ENCODE measurements at regions not wholly inside any gene's neighbourhood (a gene's known extent, or its start where the extent isn't known, plus 50 kb on each side); places are given as distances from the start of the nearest gene placed in this dataset.
"Not testable (repeated sequence)": the region's sequence is repeated elsewhere in the genome, so short reads cannot be mapped to it uniquely, and the experiment has no call there.

DNA sequence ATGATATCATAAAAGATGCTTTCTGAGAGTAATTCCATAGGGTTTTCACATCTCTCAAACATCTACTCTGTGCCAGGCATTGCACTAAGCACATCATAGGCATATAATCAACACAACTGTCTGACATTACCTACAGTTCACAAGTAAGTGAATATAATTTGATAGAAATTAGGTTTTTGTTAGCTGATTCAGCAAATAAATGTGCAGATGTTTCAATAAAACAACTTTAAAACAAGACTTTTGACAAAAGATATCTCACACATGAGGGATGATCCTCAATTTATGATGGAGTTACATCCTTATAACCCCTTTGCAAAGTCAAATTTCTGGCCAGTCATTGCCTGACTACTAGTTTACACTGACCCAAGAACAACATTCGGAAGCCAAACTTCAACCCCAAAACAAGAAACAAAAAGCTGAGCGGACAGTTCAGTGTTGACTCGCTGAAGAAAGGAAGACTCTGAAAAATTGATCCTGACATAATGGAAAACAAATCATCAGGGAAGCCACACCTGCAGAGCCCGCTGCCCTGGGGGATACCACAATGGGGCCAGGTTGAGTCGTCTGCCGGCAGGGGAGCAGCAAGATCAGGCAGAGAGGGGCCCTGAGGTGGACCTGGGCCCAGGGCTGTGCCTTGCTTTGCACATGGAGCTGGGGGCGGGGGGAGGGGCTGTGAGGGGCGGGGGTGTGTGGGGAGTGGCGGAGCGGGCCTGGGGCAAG, 739.2 kb upstream of the GJE1 start:
- Mint-ChIP-seq H3K9me3 (no peaks in the 10 kb centered on the region), H3K27me3 (ENCODE audit: low read depth) (no peaks in the 10 kb centered on the region)

DNA sequence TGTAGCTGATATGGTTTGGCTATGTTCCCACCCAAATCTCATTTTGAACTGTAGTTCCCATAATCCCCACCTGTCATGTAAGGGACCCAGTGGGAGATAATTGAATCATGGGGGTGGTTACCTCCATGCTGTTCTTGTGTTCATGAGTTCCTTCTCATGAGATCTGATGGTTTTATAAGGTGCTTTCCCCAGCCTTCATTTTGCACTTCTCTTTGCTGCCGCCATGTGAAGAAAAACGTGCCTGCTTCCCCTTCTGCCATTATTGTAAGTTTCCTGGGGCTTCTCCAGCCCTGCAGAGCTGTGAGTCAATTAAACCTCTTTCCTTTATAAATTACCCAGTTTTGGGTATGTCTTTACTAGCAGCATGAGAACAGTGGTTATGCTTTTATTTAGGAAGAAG, 741.6 kb upstream of the GJE1 start:
- H3K27me3 Mint-ChIP-seq (ENCODE audit: low read depth); H3K4me3 Mint-ChIP-seq; H3K9me3 Mint-ChIP-seq; H3K27ac Mint-ChIP-seq; H3K36me3 Mint-ChIP-seq (ENCODE audit: low read depth); H3K4me1 Mint-ChIP-seq: not testable (repeated sequence)

More for the DNA sequence above, 739.2 kb upstream of the GJE1 start:
- Mint-ChIP-seq H3K4me1 (no peaks in the 10 kb centered on the region), H3K4me3 (no peak overlapping the region), H3K36me3 (ENCODE audit: low read depth) (no peaks in the 10 kb centered on the region), H3K27ac (no peak overlapping the region)
- TF ChIP-seq, protein P1, sequence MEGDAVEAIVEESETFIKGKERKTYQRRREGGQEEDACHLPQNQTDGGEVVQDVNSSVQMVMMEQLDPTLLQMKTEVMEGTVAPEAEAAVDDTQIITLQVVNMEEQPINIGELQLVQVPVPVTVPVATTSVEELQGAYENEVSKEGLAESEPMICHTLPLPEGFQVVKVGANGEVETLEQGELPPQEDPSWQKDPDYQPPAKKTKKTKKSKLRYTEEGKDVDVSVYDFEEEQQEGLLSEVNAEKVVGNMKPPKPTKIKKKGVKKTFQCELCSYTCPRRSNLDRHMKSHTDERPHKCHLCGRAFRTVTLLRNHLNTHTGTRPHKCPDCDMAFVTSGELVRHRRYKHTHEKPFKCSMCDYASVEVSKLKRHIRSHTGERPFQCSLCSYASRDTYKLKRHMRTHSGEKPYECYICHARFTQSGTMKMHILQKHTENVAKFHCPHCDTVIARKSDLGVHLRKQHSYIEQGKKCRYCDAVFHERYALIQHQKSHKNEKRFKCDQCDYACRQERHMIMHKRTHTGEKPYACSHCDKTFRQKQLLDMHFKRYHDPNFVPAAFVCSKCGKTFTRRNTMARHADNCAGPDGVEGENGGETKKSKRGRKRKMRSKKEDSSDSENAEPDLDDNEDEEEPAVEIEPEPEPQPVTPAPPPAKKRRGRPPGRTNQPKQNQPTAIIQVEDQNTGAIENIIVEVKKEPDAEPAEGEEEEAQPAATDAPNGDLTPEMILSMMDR (IDR thresholded peaks at IDR 0.05; ENCODE audit: unreplicated experiment in 3 of 3), result no peak

DNA sequence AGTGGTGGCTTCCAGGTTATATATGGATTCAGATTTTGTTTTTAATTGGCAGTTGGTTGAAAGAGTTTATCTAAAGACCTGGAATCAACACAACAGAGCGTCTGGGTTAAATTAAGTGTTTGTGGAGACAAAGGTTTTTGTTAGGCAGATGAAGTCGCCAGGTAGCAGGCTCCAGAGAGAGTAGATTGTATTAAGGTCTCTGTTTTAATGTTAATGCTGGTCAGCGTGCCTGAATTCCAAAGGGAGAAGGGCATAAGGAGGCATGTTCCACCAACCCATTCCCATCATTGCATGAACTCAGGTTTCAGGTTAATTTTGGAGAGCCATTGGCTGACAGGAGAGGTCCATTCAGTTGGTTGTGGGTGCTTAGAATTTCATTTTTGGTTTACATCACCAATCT, 744.1 kb upstream of the GJE1 start:
- no peak overlapping the region for H3K4me3 Mint-ChIP-seq
- no peaks in the 10 kb centered on the region for H3K36me3 Mint-ChIP-seq (ENCODE audit: low read depth)
- H3K27ac Mint-ChIP-seq, result no peak overlapping the region
- TF ChIP-seq, protein P1 (IDR thresholded peaks at IDR 0.05; ENCODE audit: unreplicated experiment in 3 of 3), result no peak
- no peaks in the 10 kb centered on the region for H3K9me3 Mint-ChIP-seq
- H3K4me1 Mint-ChIP-seq, result no peaks in the 10 kb centered on the region
- H3K27me3 Mint-ChIP-seq (ENCODE audit: low read depth), result no peaks in the 10 kb centered on the region

DNA sequence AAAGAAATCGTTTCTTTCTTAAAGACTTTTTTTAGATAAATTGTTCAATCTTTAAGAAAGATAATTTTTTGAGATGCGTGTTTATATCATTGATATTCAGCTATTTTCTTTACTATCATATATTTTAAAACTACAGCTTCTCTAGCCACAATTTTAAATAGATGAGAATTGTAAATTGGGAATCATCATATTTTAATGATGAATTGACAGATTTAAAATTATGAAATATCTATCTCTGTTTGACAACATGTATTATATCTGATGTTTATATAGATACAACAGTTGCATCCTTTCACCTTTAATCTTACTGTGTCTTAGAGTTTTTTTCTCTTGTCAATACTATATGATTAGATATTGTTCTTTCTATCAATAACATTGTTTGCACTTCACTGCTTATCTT, 762.3 kb upstream of the GJE1 start:
- H3K4me3 Mint-ChIP-seq, result no peak overlapping the region
- H3K27ac Mint-ChIP-seq, result no peak overlapping the region
- H3K36me3 Mint-ChIP-seq (ENCODE audit: low read depth), result no peaks in the 10 kb centered on the region
- H3K27me3 Mint-ChIP-seq (ENCODE audit: low read depth), result no peaks in the 10 kb centered on the region
- TF ChIP-seq, protein P1 (IDR thresholded peaks at IDR 0.05; ENCODE audit: unreplicated experiment in 3 of 3), result no peak
- H3K9me3 Mint-ChIP-seq, result peaks cover 12% of the 10 kb centered on the region
- no peaks in the 10 kb centered on the region for H3K4me1 Mint-ChIP-seq

DNA sequence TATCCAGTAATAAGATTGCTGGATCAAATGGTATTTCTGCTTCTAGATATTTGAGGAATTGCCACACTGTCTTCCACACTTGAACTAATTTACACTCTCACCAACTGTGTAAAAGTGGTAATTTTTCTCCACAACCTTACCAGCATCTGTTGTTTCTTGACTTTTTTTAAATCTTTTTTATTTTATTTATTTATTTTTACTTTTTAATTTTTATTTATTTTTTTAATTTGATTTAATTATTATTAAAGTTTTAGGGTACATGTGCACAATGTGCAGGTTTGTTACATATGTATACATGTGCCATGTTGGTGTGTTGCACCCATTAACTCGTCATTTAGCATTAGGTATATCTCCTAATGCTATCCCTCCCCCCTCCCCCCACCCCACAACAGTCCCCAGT, 765.9 kb upstream of the GJE1 start:
- H3K27me3 Mint-ChIP-seq (ENCODE audit: low read depth); H3K36me3 Mint-ChIP-seq (ENCODE audit: low read depth); H3K27ac Mint-ChIP-seq; H3K4me3 Mint-ChIP-seq; H3K4me1 Mint-ChIP-seq: not testable (repeated sequence)
- peaks cover 12% of the 10 kb centered on the region for H3K9me3 Mint-ChIP-seq

DNA sequence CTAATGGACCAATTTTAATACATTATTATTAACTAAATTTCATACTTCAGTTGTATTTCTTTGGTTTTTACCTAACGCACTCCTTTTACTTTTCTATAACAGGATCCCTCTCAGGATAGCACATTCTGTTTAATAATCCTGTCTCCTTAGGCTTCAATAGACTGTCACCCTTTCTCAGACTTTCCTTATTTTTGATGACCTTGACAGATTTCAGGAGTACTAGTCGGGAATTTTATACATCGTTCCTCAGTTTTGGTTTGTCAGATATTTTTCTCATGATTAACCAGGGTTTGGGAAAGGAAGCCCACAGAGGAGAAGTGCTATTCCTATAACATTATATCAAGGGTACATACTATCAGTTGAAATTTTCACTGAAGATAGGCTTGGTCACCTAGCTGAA, 768.0 kb upstream of the GJE1 start:
- Mint-ChIP-seq H3K4me3 (no peak overlapping the region), H3K4me1 (peaks cover 6% of the 10 kb centered on the region), H3K27ac (no peak overlapping the region), H3K9me3 (peaks cover 9% of the 10 kb centered on the region), H3K36me3 (ENCODE audit: low read depth) (no peaks in the 10 kb centered on the region), H3K27me3 (ENCODE audit: low read depth) (no peaks in the 10 kb centered on the region)
- TF ChIP-seq, protein P1 (IDR thresholded peaks at IDR 0.05; ENCODE audit: unreplicated experiment in 3 of 3), result no peak

DNA sequence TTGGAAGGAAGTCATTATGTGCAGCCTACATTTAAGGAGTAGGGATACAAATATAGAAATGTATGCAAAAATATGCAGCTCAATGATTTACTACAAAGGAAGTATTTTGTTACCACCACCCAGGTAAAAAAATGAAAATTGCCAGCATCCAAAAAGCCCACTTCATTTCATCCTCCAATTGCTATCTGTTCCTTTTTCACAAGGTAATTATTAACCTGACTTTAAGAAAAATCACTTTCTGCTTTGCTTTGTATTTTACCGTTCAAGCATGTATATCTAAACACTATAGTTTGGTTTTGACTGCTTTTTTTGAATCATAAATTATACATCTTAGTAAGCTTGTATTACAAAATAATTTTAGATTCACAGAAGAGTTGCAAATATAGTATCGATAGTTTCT, 768.5 kb upstream of the GJE1 start:
- TF ChIP-seq, protein P1 (IDR thresholded peaks at IDR 0.05; ENCODE audit: unreplicated experiment in 3 of 3), result no peak
- H3K27ac Mint-ChIP-seq, result no peak overlapping the region
- no peaks in the 10 kb centered on the region for H3K27me3 Mint-ChIP-seq (ENCODE audit: low read depth)
- H3K36me3 Mint-ChIP-seq (ENCODE audit: low read depth), result no peaks in the 10 kb centered on the region
- H3K9me3 Mint-ChIP-seq, result peaks cover 9% of the 10 kb centered on the region
- H3K4me3 Mint-ChIP-seq, result no peak overlapping the region
- H3K4me1 Mint-ChIP-seq, result peaks cover 9% of the 10 kb centered on the region

Data from nephron (organoid).